Renal pelvis (tissue), 1 donor: ENCODE measurements at regions not wholly inside any gene's neighbourhood (a gene's known extent, or its start where the extent isn't known, plus 50 kb on each side); places are given as distances from the start of the nearest gene placed in this dataset.

ENCODE experiments used
- DNase-seq: peaks from one replicate; pipeline ENCODE4 v3.0.0-alpha.2; 2013

DNA sequence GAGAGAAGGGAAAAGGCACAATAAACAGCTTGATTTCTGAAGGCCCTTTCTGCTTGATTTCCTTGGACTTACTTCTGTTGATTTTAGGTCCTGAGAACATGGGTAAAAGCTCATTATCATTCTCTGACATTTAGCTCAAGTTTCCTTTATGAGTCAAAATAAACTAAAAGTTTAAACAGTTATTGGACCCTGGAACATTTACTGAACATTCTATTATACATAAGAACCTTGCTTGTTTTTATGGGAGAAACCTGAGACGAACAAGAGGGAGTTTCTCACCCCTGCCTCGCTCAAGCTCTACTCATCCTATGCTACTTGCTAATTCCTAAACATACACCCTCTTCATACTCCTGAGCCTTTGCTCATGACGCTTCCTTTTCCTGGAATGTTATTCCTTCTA is 538.3 kb upstream of the PKN2 start:
- no peak for DNase-seq

DNA sequence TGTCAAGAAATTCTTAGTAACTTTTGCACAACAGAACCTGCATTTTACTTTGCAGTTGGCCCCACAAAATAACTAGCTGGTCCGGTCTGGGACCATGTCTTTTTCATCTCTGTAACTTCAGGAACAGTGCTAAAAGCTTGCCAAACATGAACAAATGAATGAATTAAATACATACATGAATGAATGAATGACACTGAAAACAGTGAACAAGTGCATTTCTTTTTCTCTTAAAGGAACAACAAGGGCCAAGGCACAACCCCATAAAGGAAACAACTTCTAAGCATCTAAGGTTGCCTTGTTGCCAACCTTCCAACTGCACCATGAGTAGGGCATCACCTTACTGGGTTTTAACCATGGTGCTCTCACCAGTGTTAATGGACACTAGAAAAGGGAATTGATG is 534.4 kb upstream of the PKN2 start:
- DNase-seq = no peak

DNA sequence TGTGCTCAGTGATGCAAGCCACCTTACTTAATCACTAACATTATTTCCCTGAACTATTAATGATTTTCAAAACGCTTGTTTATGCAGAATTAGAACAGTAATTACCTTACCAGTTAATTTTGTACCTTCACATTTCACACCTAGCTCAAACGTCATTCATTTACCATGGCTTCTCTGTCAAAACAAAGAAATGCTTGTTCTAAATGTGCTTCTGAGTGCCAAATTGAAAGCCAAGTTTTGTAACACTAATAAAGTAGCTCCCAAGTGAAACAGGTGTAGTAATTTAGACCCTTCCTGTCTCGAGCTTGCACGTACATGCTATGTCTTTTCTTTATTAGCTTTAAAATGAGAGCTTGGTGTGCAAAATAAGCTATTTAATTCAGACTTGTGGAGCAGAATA is 533.7 kb upstream of the PKN2 start:
- peak; percentile 29 for DNase-seq

DNA sequence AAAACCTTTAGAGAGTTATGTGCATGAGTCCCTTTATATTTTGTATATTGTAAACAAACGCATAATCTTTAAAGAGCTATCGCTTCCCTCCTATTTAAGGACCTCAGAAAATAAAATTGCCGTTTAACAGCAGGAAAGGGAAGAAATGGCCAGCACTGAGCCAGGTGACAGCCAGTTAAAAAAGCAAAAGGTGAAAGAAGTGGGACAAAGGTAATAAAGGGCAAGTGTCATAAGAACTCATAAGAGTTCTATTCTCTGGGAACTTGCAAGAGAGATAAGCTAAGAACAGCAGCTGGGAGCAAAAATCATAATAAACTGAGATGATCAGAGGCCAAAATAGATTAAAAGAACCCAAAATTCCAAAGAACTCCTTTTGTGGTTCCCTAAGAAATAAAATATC is 520.9 kb upstream of the PKN2 start:
- no peak for DNase-seq

DNA sequence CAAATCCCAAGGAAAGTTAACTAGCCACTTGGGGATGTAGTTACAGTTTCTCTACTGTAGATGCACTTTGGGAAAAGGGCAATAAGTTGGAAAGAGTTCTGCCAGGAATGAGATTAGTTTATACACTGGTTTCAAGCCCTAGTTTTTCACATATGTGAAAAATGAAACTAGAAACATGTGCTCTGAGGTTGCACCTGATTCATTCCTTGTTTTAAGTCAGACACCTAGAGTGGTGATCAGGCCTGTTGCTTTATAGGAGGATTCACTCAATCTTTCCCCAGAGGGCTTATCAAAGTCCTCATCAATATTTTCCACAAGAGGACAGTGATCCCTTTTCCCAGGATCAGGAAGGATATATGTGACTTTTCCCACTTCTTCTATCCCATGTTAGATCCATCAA is 515.9 kb upstream of the PKN2 start:
- no peak for DNase-seq

DNA sequence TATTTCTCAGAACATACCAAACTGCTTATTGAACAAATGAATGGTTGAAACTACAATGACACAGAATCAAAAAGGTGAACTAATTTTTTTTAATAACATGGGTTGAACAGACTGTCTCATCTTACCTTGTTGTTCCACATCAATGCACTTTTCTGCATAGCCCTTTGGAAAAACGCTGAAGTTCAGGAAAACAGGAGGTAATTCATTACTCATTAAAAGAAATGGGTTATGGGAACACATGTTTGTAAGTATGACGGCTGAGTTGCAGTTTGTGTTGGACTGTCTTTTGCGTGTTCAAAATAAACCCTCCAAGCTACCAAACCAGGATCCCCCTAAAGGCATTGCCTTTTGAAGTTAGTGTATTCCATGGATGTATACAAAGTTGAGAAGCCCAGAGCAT is 514.9 kb upstream of the PKN2 start:
- DNase-seq = peak; percentile 28

DNA sequence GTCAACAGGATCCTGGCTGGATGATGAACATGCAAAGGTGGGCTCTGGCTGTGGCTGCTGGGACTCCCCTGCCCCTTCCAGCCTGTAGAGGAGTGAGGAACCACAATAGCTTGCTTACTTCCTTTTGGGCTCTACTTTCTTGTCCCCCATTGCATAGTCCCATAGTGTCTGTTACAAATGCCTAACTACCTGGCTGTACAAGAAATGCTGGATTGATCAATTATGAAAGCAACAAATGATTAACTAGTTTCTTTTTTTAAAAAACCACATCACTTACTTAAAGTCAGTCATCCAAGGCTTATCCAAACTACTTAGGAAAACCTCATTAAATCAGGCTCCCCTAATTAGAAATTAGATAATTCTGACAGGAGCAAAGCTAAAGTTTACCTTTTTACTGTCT is 514.1 kb upstream of the PKN2 start:
- DNase-seq = no peak

DNA sequence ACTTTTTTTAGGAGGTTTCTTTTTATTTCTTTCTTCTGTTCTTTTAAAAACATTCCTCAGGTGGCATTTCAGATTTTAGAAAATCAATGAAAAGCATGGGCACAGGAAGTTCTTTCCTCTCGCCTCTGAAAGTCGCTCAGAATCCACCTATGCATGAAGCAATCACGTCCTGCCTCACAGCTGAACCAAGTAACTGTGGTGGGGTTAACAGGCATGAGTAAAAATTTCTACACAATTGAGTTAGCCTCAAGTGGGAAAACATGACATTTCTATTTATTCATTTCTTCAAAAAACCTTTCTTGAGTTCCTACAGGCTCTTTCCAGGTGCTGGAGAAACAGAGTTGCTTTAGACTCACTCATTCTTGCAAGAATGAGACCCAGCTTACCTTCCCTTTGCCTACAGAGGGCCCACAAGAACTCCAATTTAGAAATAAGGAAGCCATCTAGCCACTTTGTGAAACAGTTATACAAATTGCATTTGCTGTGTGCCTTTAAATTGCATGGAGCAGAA is 508.9 kb upstream of the PKN2 start:
- no peak for DNase-seq

DNA sequence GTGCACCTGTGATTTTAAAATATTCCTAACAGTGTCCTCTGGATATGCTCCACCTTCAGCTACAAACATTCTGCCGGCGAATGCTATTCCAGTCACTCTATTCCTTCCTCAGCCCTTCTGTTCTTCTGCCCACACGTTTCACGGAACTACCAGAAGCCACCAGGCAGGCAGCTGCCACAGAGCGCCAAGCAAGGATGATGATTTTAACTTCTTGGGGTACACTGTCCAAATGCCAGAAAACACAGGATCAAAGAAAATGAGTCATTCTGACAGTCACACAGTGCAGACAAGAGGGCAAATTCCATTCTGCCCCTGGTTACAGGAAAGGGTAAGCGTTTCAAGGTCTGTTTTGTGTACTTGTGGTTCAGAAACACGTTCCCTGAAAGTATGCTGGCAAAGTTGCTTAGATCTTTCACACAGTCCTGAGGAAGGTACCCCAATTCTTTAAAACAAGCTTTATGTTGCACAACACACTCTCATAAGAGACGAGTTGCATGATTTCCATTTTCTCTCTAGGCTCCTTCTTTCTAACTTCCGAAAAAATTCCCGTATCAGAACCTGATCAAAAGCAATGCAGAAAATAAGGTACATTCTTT is 508.3 kb upstream of the PKN2 start:
- DNase-seq = no peak

DNA sequence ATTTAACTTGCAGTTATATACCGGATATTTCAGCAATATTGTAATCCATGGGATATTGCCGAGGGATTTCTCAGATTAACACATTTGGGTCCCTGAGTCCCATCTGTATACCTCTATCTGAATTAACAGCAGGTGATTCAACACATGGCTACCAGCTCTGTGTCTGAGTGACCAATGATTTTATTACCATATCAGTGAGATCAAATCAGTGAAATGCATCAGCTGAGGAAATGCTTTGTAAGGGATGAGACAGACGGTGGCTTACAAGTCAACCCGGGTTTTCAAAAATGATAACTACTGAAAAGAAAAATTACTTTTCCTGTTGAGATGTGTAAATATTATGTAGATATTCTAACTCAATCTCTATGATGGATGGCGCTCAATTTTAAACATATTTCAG is 504.1 kb upstream of the PKN2 start:
- no peak for DNase-seq

DNA sequence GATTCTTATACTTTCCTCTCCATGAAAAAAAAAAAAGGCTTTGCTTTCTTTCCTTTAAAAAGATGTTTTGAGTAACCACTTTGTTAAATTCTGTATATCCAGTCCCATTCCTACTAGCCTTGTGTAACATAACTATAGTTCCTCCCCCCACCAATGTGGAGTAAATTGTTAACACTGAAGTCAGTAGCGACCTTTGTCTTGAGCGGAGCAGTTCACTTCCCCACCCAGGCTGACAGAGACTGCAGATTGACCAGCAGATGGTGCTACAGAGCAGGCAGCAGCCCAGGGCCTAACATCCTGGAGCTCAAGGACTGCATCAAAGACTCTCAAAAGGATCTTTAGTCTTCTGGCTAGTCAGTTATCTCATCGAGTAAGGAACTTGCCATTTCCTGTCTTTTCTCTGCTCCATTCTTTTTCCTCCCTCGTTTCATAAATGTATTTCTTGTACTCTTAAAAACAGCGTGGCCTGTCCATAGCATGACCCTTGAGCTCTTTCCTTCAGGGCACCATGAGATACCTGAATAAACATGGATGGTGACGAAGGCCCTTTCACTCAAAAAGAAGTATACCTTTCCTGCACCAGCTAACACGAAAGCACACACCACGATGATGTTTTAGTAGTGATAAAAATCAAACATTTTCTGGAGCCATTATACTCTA is 503.5 kb upstream of the PKN2 start:
- DNase-seq = peak; percentile 51

DNA sequence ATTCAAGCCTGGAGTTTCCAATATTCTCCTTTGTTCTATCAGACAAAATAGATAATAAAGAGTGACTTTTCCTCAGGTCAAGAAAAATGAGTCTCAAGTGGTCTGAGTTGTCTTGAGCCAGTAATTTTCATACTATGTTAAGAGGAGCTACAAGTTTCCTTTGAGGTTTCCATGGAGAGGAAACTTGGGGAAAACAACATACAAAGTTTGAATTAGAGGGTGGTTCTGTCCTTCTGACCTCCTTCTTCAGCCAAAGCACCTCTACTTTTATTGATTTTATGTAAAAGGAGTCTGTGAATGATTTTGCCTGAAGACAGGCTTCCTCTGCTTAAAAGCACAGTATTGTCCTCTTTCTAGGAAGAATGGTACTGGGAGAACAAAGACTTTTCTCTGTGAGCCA is 497.2 kb upstream of the PKN2 start:
- DNase-seq = no peak

DNA sequence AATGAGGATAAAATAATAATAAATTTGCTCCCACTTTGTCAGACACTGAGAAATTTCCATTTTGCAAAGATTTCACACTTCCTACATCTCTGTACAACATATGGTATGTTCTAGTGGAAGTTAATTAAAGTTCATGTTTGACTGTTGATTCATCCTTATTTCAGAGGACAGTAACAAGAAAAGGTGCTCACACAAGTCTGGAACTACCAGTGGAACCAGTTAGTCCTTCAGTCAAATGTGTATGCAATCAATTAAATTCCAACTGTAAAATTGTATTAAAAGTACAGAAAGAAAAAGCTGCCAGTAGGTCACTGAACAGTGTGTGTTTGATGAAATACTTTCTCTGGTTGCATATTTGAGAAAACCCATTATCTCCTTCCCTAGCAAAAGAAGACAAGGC is 496.0 kb upstream of the PKN2 start:
- no peak for DNase-seq

DNA sequence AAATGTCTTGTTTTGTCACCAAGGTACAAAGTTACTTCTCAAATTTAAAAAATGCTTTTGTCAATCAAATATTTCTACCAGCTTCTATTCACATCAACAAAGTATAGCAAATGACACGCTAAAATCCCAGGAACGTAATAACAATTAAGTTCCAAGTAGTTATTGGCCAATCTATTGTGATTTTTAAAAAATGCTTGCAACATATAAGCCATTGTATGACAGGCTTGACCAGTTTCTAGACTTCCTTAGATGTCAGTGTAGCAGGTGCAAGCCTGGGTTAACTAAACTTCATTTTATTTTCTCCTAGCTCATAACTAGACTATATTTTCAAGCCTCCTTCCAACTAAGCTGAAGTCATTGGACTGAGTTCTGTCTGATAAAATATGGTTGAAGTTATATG is 494.5 kb upstream of the PKN2 start:
- no peak for DNase-seq

DNA sequence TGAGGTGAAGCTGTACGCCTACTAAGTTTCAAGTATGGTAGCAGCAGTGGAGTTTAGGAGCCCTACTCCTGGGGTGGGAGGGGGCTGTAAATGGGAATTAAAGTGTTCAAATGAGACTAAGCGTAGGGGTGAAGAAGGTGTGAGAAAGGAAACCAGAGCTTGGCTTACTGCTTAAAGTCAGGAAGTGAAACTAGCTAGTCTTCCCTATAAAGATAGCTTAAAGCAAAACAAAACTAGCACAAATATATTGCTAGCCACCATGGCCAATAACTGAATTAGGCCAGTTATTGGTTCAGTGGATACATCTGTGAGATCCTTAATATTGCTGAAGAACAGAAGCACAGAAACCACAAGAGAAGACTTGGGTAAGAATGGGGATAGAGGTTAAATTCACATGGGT is 492.2 kb upstream of the PKN2 start:
- DNase-seq = no peak

DNA sequence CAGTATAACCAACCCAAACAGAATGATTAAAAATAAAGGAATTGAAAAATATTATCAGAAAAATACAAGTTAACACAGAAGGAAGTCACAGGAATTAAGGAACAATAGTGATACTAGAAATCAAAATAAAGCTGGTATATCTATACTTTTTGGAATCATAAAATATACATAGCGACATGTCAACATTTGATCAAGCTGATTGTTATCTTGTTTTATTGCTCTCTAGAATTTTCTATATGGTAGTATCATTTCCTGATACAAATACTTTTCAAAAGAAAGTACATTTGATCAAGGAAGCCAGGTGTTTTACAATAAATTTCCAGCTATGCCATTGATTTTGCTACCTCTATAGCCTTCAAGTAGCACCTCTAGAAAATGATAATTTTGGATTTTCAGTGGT is 489.5 kb upstream of the PKN2 start:
- DNase-seq = no peak

DNA sequence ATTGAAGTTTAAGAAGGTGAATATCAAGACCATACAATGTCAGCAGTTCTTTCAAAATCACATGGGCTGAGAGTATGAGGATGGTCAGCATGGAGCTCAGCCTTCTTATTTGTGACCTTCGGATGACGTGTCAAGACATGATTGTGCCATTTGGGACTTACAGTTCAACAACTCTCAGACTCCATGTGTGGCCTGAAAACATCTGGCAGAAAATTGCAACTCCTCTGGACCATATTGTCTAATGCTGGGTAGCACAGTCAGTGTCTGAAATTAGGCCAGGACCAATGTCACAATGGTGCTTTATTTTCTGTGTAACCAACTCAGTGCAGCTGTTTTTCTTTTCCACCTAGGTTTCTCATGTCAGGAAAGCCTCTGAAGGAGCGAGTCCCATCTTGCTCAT is 483.5 kb upstream of the PKN2 start:
- no peak for DNase-seq

DNA sequence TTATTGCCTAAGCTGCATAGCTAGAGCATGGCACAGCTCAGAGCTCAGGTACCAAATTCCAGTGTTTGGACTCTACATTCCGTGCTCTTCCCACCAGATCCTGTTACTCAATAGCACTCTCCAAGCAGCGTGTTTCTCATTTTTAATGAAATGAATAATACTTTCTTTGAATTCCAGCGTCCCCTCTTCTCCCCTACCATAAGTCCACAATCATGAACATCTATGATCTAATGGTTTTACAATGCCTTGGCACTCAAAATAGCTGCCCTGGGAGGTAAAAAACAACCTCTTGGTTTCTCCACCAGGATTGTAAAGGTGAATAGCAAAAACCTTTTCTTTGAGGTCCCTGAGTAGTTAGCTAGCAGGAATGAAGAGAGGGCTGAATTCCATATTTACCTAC is 480.0 kb upstream of the PKN2 start:
- no peak for DNase-seq

DNA sequence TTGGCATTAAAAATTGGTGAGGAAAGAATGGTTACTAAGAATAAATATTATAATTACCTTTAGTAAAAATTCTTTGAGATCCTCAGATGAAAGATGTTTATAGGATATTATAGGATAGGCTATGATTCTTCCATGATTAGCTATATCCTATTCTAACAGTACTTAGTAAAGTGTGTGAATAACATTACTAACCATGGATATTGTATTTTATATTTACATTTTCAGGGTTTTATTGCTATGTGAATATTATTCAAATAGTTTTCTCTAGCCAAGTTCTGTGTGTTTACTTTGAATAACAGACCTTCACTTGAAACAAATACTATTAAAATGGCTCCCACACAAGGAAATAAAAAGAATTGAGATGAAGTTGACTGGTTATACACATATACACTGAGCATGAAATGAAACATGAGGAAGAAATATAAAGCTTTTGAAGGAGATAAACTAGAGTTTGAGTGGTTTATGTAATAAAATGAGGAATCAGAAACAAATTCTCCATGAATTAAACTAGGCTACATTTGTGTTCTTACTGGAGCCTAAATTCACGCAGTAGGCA is 479.4 kb upstream of the PKN2 start:
- no peak for DNase-seq

DNA sequence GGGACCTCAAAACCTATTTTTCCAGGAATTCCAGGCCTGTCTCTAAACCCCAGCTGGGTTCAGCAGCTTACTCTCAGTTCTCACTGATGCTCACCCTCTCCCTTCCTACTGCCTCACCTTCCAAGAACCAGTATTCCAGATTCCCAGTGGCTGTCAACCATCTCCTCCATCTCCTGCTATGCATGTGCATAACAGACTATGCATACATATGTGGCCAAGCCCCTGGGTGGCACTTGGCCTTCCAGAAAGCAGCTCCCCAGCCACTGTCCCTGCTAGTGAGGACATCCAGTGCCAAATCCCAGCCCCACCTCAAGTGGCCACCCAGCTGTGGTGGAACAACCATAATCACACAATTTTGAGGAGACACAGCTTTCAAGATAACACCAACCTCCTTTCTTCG is 475.7 kb upstream of the PKN2 start:
- DNase-seq = no peak

DNA sequence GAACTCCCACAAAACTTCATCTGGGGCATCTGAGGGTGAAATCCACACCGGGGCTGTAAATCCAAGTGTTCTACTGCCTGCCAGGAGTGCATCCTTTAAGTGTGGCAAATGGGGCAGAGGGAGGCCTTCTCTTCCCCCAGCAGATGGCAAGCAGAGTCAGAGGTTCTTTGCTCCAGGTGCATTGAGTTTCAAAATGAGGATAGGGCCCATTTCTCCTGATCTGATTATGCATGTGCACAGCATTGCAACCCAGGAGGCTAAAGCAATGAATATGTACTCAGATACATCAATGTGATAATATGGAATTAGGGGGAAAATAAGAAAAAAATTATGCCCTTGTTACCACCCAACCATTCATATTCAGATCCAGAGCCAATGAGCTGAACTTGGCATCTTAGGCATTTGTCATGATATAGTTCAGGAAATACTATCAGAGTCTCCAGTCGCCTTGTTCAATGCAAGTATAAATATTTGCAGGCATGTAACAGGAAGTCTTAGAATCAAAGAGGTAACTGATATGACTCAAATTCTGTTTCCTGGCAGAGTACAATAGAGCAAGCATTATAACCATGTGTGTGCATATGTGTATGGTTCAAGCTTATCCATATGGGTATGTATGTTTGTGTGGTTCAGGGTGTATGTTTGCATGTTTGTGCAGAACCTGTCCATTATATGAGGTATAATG is 473.8 kb upstream of the PKN2 start:
- DNase-seq = no peak

DNA sequence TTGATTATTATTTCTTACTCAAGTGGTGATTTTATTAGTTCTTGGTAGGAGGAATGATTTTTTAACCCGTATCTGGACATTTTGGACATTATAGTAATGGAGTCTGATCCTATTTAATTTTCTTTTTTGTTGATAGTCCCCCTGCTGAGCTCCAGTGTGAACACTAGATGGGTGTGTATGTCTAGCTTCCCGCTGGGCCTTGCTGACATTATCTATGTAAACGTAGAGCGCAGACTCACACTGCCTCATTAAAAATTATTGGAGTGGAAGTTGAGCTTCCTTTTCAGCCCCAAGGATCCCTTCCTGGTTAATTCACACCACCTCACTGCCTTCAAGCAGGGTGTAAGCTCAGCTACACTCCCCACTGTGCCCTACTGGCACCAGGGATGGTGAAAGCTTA is 467.6 kb upstream of the PKN2 start:
- DNase-seq = no peak

DNA sequence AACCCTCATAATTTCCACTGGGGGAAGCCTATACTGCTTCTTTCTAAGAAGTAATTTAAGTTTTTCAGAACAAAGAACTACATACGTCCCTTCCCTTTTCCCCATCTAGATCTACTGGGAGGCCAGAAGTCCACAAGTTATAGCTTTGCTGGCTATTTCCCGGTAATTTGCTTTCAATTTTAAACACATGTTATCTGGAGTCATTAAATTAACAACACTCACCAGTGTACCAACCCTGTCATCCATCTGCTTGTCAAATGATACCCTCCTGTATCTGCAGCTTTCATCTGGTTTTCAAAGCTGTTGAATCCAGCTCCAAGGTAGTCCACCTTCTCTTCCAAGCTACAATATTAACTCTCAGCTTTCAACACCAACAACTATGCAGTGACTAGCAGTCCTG is 466.7 kb upstream of the PKN2 start:
- DNase-seq = no peak
